Liver (tissue), 3 donors: ENCODE measurements at regions not wholly inside any gene's neighbourhood (a gene's known extent, or its start where the extent isn't known, plus 50 kb on each side); places are given as distances from the start of the nearest gene placed in this dataset.

Experiments
- CTCF ChIP-seq: fragments of 150-350 bp; IDR thresholded peaks from 2 replicates; pipeline ENCODE4 v1.5.1; 2017; ENCODE audit warnings: improper control_type of control experiment, low read depth, low read length; ENCODE audit not compliant: missing input control
- EGR1 ChIP-seq, 2 donors: IDR thresholded peaks; 2 replicates each; pipeline ENCODE4 v1.6.1; 2016 to 2018; ENCODE audit warnings: antibody characterized with exemption in 2 of 2, low read depth in 2 of 2
- FOXA1 ChIP-seq: IDR thresholded peaks from 2 replicates; pipeline ENCODE4 v1.6.1; 2016; ENCODE audit warnings: antibody characterized with exemption
- NR2F2 ChIP-seq: IDR thresholded peaks from 2 replicates; pipeline ENCODE4 v1.6.1; 2016; ENCODE audit warnings: antibody characterized with exemption
- RAD21 ChIP-seq, 2 donors: IDR thresholded peaks; 2 replicates each; pipeline ENCODE4 v1.6.1; 2016; ENCODE audit warnings: antibody characterized with exemption in 2 of 2, mild to moderate bottlenecking in 2 of 2
- REST ChIP-seq: IDR thresholded peaks from 2 replicates; pipeline ENCODE4 v1.6.1; 2016; ENCODE audit warnings: antibody characterized with exemption, mild to moderate bottlenecking
- donor health status: healthy.
- donor health status: healthy.

- TF ChIP-seq REST (no peak), NR2F2 (no peak), CTCF (no peak), EGR1 (IDR thresholded peaks at IDR 0.05; ENCODE audit: low read depth in 2 of 2) (no peak), FOXA1 (no peak), RAD21 (IDR thresholded peaks at IDR 0.05) (no peak)
Measured at GRCh38 chr3:176692966-176693785, 504.1 kb downstream of the TBL1XR1 start.
